Fibroblast of lung (primary cell): ENCODE measurements at regions not wholly inside any gene's neighbourhood (a gene's known extent, or its start where the extent isn't known, plus 50 kb on each side); places are given as distances from the start of the nearest gene placed in this dataset.

Experiments used
- DNase-seq, 2 donors: peaks; one replicate each; pipeline versions ENCODE4 v3.0.0 to v3.0.0-alpha.2; 2010; ENCODE audit warnings: low read depth in 2 of 2
- H2AFZ ChIP-seq: 2 replicates; pipeline ENCODE4 v1.5.1; 2012; ENCODE audit warnings: low read length, control low read depth, inconsistent platforms
- H3K27ac ChIP-seq: 2 replicates; pipeline ENCODE4 v1.5.1; 2011; ENCODE audit warnings: low read length, control low read depth; ENCODE audit not compliant: insufficient read depth
- H3K27me3 ChIP-seq: 2 replicates; pipeline ENCODE4 v1.5.1; 2011; ENCODE audit warnings: mild to moderate bottlenecking, low read length; ENCODE audit not compliant: control insufficient read depth, insufficient read depth
- H3K36me3 ChIP-seq: 2 replicates; pipeline ENCODE4 v1.5.1; 2011; ENCODE audit warnings: low read length; ENCODE audit not compliant: control insufficient read depth, insufficient read depth
- H3K4me1 ChIP-seq: 2 replicates; pipeline ENCODE4 v1.5.1; 2011; ENCODE audit warnings: low read length; ENCODE audit not compliant: control insufficient read depth, insufficient read depth; ENCODE audit errors: extremely low read depth
- H3K4me2 ChIP-seq: 2 replicates; pipeline ENCODE4 v1.5.1; 2011; ENCODE audit warnings: low read length, control low read depth; ENCODE audit not compliant: insufficient read depth; ENCODE audit errors: extremely low read depth
- H3K4me3 ChIP-seq, 4 experiments: fragments of 200-600 bp in 1 of 4; sonication (generic) in 1 of 4; replicated peaks in 1 of 4; 2 replicates each; pipeline ENCODE4 v1.5.1; 2011 to 2016; ENCODE audit warnings: low read length in 4 of 4, low read depth in 3 of 4, mild to moderate bottlenecking in 3 of 4, control low read depth in 2 of 4, inconsistent platforms in 1 of 4, mixed read lengths in 1 of 4; ENCODE audit not compliant: insufficient read depth in 1 of 4; ENCODE audit errors: control extremely low read depth in 1 of 4
- H3K79me2 ChIP-seq: 2 replicates; pipeline ENCODE4 v1.5.1; 2012; ENCODE audit warnings: mild to moderate bottlenecking, low read length, inconsistent platforms; ENCODE audit not compliant: control insufficient read depth, insufficient read depth
- H3K9ac ChIP-seq: 2 replicates; pipeline ENCODE4 v1.5.1; 2011; ENCODE audit warnings: mild to moderate bottlenecking, low read length, control low read depth; ENCODE audit not compliant: insufficient read depth
- H3K9me3 ChIP-seq: 2 replicates; pipeline ENCODE4 v1.5.1; 2012; ENCODE audit warnings: low read depth, low read length; ENCODE audit not compliant: control insufficient read depth, insufficient read depth
- H4K20me1 ChIP-seq: 2 replicates; pipeline ENCODE4 v1.5.1; 2011; ENCODE audit warnings: low read length; ENCODE audit not compliant: control insufficient read depth, insufficient read depth; ENCODE audit errors: extremely low read depth
- CTCF ChIP-seq, 2 donors: IDR thresholded peaks in 1 of 2; conservative IDR thresholded peaks in 1 of 2; 1 replicate in 1 of 2; 2 replicates in 1 of 2; pipeline ENCODE4 v1.5.1; 2011 to 2012; ENCODE audit warnings: low read length in 2 of 2, control low read depth in 1 of 2, inconsistent platforms in 1 of 2, low read depth in 1 of 2, mild to moderate bottlenecking in 1 of 2
- EZH2 ChIP-seq: IDR thresholded peaks from 2 replicates; pipeline ENCODE4 v1.5.1; 2012; ENCODE audit warnings: low read length, control low read depth, mild to moderate bottlenecking; ENCODE audit errors: missing control alignments

- Histone ChIP-seq H3K4me3 (no peak overlapping the region), H4K20me1 (no peaks in the 10 kb centered on the region), H3K27ac (no peak overlapping the region), H3K36me3 (no peaks in the 10 kb centered on the region), H3K9me3 (no peaks in the 10 kb centered on the region), H3K79me2 (no peaks in the 10 kb centered on the region), H3K4me1 (no peaks in the 10 kb centered on the region), H3K27me3 (peaks cover 4% of the 10 kb centered on the region), H3K4me2 (no peak overlapping the region), H2AFZ (no peak overlapping the region), H3K9ac (no peak overlapping the region)
- TF ChIP-seq CTCF (conservative IDR thresholded peaks at IDR 0.05 in 1 of 2, IDR thresholded peaks at IDR 0.05 in 1 of 2; ENCODE audit: low read depth in 1 of 2, low read length in 2 of 2): peak; percentile 65 to 76
- no peak for TF ChIP-seq EZH2
- peak; percentile 6 to 54 for DNase-seq
Observed at GRCh38 chr19:31548941-31549340, 199.7 kb upstream of the TSHZ3 start.

- Histone ChIP-seq H3K79me2 (no peaks in the 10 kb centered on the region), H4K20me1 (no peaks in the 10 kb centered on the region), H3K9ac (no peak overlapping the region), H3K36me3 (no peaks in the 10 kb centered on the region), H2AFZ (no peak overlapping the region), H3K4me1 (no peaks in the 10 kb centered on the region), H3K27me3 (peaks cover 4% of the 10 kb centered on the region), H3K9me3 (no peaks in the 10 kb centered on the region), H3K4me2 (no peak overlapping the region), H3K4me3 (no peak overlapping the region), H3K27ac (no peak overlapping the region)
- TF ChIP-seq CTCF (conservative IDR thresholded peaks at IDR 0.05 in 1 of 2, IDR thresholded peaks at IDR 0.05 in 1 of 2; ENCODE audit: low read depth in 1 of 2, low read length in 2 of 2) (no peak), EZH2 (no peak)
- DNase-seq: no peak
Observed at GRCh38 chr19:31553112-31553845, 204.0 kb upstream of the TSHZ3 start.

- H3K9me3 ChIP-seq: no peaks in the 10 kb centered on the region
- no peak overlapping the region for H3K4me3 ChIP-seq
- DNase-seq: peak in 1 of 2 donors; percentile 30
- peaks cover 4% of the 10 kb centered on the region for H3K27me3 ChIP-seq
- TF ChIP-seq EZH2: no peak
- no peak overlapping the region for H3K27ac ChIP-seq
- H2AFZ ChIP-seq: no peak overlapping the region
- H3K36me3 ChIP-seq: no peaks in the 10 kb centered on the region
- no peaks in the 10 kb centered on the region for H3K79me2 ChIP-seq
- no peak overlapping the region for H3K9ac ChIP-seq
- H3K4me2 ChIP-seq: no peak overlapping the region
- no peaks in the 10 kb centered on the region for H3K4me1 ChIP-seq
- H4K20me1 ChIP-seq: no peaks in the 10 kb centered on the region
Observed at GRCh38 chr19:31553846-31554215, 204.6 kb upstream of the TSHZ3 start.
